Stimulated activated CD4-positive, alpha-beta T cell treated with anti-CD3 and anti-CD28 coated beads, Interleukin-1b, Interleukin-23, amount 100 ng/mL, for 24 hours (primary cell): ENCODE measurements at regions not wholly inside any gene's neighbourhood (a gene's known extent, or its start where the extent isn't known, plus 50 kb on each side); places are given as distances from the start of the nearest gene placed in this dataset.

Experiments
- DNase-seq, 4 experiments: peaks; one replicate each; pipeline ENCODE4 v3.0.0-alpha.2; 2020; ENCODE audit warnings: low read depth in 4 of 4, low spot score in 1 of 4

DNA sequence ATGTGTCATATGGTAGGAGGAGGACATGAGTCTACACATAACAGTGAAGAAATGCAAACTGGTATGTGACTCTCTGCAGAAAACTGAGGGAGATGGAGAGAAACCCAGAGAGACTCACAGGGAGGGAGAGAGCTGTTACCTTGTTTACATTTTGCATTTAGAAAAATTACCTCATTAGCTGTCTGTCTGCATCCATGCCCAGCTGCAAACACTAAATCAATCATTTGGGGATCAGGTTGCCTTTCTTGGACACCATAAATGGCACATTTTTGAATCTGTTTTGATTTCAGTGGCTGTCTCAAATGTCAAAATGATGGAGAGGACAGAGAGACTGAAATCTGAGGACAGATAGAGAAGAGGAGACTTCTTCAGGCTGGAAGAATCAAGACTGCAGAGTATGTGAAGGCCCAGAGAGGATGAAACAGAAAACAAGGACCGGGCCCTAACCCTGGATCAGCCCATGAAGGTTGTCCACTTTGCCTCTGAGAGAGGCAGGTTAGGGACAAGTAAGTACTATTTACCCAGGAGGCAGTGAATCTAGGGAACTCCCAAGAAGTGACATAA is 92.2 kb downstream of the UNC5CL start:
- no peak for DNase-seq

GRCh38 chr6:40937491-40937890 is 101.5 kb downstream of the UNC5CL start:
- DNase-seq, result no peak

DNA sequence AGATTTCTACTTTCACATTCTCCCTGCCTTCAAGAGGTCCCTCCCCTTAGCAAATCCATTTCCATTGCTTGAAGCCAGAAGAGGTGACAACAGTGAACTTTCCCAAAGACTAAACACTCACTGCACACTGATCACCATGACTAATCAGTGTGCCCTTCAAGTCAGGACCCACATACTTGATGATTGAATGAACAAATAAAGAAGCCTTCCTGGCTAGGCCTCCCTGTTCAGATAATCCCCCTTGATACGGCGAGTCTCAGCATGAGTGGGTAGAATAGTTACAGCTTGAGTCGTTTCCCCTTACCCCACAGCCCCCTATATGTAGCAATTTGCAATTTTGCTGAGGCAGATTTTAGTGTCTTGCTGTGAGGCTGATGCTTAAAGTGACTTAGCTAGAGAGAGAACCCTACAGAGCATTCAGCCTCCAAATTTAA is 102.2 kb downstream of the UNC5CL start:
- DNase-seq, result no peak

GRCh38 chr6:40933864-40934263 is 105.2 kb downstream of the UNC5CL start:
- no peak for DNase-seq

- DNase-seq, result no peak
Observed at GRCh38 chr6:40932953-40933352, 106.1 kb downstream of the UNC5CL start.

DNA sequence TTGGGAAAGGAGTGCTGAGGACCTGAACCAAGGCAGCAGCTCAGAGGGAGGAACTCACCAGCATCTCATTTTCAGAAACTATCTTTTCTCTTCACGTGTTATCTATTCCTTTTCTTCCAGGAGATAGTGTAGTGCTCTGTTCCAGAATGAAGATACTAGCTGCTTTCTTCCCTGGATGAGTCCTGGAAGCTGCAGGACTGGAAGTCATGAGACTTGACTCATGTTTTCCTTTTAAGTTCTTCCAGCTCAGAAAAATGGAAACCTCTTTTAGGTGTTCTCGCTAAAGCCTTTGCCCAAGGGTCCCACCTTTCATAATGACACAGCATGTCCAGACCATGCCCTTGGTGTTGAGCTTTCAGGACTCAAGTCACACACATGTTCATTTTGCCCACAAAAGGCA is 106.7 kb downstream of the UNC5CL start:
- DNase-seq, result no peak

DNA sequence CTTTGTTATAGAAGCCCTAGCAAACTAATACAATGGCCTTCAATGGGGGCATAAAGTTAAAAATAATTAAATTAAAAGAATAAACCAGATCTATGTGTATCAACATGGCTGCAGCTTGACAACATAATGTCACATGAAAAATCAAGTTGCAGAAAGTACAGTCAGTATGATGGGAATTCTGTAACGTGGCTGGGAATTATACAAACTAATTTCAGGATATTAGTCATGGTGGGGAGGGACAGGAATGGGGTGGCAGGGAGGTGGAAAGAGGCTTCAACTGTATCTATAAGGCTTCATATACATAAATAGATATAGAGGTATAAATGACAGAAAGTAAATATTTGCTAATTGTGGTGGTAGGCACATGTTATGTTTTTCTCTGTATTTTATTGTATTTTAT is 107.1 kb downstream of the UNC5CL start:
- DNase-seq, result no peak

DNA sequence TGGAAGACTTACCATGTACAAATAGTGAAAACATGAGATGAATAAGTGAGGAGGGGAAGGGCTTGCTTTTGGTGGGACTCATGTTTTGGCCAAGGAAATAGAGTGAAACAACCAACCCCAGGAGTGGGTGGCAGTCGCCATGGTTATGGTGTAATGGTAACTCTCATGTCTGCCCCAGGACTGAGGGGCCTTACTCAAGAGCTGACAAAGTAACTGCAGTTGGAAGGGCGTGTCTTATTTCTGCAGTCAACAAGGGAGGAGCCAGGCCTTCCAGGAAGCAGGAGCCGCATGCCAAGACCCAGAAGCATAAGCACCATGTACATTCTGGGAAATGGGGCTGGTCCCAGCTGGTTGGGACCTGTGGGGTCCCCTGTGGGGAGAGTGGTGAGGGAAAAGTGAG is 108.5 kb downstream of the UNC5CL start:
- DNase-seq, result no peak

DNA sequence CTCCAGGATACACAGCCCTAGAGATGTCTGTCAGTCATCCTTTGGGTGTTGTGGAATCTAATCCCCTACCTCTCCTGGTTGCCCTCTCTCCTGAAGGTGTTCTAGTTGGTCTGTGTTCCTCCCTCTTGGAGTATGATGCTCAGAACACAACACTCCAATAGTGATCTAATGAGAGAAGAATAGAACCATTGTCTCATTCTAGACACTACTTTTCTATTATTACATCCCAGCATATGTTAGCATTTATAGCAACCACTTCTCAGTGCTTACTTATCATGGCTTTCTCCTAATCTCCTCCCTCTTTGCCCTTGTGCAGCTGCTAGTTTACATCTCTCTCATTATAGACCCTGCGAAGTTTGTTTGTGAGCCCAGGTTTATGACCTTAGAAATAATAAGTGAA is 109.0 kb downstream of the UNC5CL start:
- no peak for DNase-seq

GRCh38 chr6:40929176-40929575 is 109.8 kb downstream of the UNC5CL start:
- DNase-seq, result no peak

DNA sequence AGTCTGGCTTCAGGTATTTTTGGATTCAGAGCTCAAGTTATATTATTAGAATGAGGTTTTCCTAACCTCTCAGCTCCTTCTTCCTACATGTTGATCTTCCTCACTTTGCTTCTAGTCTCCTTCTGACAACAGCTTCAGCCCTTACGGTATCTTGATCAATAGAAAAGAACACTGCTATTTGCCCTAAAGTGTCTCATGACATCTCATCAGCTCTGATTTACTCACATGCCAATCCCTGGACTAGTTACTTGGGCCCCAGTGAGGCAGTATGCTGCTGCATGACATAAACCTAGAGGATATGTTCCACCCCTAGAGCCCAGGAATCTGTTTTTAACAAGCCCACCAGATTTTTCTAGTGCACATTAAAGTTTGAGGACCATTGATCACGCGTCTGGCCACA is 110.3 kb downstream of the UNC5CL start:
- DNase-seq, result no peak

DNA sequence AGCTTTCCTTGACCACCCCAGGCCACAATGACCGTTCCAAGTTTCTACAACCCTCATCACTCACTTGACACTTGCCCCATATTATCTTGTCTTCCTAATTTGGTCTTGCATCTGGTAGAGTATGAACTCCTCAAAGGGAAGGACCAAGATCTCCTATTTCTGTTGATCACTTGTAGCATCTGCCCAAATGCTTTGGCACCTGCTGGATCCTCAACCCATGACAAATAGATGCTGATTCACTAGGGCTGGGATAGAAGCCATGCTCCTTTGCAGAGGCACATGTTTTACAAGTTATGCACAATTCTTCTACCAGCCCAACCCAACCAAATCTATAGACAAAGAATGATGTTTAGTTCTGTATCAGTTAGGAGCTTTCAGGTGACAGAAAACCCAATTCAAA is 110.7 kb downstream of the UNC5CL start:
- no peak for DNase-seq

GRCh38 chr6:40925341-40925740 is 113.7 kb downstream of the UNC5CL start:
- DNase-seq, result no peak

DNA sequence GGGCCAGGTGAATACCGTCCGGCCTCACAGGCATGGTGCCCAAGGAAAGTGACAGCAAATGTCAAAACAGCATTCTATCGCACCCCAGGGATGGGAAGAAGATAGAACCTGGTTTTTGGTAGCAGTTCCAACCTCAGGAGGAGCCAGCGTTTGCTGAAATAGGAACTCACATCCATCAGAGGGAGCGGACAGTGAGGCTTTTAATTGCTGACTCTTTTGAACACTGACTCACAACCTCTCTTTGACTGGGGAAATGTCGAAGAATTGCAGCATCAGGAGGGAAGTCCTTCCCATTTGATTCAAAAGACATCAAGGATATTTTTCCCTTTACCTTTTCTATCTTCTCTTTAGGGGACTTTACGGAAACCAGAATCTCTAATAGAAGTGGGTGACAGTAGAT is 114.2 kb downstream of the UNC5CL start:
- DNase-seq, result no peak

GRCh38 chr6:40923880-40924279 is 115.1 kb downstream of the UNC5CL start:
- DNase-seq, result no peak

DNA sequence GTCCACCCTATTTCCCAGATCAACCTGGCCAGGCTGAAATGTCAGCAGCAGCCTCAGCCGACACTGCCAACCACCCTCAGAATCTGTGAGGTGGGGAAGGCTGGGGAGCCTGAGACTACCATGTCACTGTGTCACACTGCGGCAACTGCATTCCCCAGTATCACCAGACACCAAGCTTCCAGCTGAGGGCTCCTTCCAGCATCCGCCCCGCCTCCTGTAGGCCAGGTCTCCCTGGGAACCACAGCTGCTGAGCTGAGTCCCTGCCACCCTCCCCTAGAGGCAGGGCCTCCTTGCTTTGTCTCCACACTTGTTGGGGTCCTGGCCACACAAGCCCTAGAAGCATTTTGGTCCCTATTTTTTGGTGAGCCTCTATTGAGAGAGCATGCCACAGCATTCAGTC is 115.7 kb downstream of the UNC5CL start:
- no peak for DNase-seq

DNA sequence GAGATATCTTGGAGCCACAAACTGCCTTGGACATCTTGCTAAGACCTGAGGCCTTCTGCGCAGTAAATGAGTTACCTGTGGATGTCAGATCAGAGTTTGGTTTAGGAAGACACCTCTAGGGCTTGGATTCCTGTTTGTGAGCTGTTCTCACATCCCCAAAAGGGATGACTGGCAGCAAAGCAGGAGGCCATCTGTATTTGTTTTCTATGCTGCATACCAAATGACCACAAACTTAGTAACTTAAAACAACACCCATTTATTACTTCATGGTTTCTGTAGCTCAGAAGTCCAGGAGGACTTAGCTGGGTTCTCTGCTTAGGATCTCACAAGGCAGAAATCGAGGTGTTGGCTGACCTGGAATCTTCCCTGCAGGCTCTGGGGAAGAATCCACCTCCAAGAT is 116.7 kb downstream of the UNC5CL start:
- no peak for DNase-seq

DNA sequence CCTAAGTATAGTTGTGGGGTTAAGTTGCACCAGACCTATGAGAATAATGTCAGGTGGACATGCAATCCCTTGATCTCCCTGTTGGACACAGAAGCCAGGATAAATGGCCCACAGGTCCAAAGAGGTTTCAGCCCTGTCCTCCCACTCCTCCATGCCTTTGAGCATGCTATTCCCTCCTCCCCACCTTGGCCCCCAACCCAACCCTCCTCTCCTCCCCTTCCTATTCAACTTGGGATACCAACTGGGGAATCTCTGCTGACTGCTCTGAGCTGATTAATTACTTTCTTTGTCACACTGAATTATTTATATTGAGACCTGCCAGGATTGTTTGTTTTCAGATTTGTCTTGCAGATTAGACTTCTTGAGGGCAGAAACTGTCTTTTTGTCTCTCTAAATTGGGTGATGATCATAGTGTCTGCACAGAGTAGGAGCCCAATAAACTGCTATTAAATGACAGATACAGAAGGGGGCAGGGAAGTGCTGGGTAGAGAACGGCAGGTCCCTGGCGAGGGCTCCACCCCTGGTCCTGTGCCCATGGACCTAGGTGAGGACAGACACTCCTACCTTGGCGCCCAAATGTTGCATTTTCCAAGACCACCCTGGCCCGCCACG is 120.9 kb downstream of the UNC5CL start:
- no peak for DNase-seq

DNA sequence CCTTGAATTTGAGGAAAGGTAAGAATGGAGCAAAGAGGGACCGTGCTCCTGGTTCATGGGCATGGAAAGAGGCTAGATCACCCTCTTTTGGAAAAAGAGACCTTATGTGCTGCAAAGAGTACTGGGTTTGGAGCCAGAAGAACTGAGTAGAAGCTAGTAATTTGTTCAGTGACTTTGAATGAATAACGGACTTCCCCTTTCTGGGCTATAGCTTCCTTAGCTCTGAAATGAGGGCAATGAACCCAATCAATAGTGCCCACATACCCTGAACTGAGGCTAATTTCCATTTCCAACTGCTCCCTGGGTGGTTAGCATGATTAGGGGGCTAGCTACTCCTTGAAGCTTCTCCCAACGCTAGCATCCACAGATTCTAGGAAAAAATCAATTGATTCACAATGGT is 121.4 kb downstream of the UNC5CL start:
- no peak for DNase-seq

DNA sequence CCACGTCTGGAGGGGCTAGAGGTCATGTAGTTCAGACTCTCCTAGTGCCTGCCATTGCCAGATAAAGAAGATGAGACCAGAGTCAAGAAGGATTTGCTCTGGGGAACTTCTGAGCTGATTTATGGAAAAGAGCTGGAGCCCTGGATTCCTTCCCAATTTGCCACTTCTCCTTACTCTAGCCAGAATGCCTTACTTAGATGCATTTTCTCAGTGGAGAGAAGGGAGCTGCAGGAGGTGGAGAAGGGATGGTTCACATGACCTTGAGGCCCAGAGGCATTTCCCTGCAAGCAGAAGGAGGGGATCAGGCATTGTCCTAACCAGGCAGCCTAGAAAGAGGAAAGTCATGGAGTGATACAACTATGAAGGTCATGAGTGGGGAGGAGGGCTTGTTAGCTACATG is 122.2 kb downstream of the UNC5CL start:
- DNase-seq, result no peak

DNA sequence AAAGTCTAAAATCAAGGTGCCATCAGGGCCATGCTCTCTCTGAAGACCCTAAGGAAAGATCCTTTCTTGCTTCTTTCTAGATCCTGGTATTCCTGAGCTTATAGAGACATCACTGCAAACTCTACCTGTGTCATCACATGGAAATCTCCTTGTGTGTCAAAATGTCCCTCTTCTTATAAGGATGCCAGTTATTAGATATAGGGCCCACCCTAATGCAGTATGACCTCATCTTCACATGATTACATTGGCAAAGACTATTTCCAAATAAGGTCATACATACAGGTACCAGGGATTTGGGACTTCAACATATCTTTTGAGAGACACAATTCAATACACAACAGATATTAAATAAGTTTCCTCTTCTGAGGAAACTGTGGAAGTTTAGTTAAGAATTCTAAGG is 123.9 kb downstream of the UNC5CL start:
- DNase-seq, result no peak

- no peak for DNase-seq
Observed at GRCh38 chr6:40914005-40914404, 125.0 kb downstream of the UNC5CL start.

DNA sequence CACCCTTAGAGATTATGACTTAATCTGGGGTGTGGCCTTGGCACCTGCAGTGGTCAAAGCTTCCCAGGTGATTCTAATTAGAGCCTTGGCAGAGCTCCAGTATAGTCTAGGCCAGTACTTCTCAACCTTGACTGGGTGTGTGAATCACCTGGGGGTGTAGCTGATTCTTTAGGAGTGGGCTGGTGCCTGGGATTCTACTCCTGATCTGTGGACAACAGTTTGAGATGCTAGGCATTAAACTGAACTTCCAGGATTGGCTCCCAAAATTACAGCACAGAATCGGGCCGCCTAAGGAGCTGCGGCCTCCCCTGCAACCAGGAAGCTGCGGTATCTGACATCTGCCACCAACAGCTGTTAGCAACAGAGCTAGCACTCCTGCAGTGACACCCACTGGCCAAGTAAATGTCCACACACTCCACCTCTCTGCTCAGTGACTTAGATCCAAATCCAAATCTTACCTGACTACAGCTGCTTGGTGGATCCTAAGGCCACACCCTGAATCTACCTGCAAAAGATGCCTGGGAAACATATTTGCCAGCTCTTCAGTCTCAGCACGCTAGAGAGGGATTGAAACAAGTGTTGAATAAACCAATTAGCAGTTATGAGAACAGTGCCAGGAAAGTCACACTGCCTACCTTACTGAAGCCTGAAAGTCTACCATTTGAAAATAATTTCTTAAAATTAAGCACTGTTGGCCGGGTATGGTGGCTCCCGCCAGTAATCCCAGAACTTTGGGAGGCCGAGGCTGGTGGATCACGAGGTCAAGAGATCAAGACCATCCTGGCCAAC is 126.7 kb downstream of the UNC5CL start:
- no peak for DNase-seq
